ENCODE measurements at regions not wholly inside any gene's neighbourhood (a gene's known extent, or its start where the extent isn't known, plus 50 kb on each side); places are given as distances from the start of the nearest gene placed in this dataset.

DNA sequence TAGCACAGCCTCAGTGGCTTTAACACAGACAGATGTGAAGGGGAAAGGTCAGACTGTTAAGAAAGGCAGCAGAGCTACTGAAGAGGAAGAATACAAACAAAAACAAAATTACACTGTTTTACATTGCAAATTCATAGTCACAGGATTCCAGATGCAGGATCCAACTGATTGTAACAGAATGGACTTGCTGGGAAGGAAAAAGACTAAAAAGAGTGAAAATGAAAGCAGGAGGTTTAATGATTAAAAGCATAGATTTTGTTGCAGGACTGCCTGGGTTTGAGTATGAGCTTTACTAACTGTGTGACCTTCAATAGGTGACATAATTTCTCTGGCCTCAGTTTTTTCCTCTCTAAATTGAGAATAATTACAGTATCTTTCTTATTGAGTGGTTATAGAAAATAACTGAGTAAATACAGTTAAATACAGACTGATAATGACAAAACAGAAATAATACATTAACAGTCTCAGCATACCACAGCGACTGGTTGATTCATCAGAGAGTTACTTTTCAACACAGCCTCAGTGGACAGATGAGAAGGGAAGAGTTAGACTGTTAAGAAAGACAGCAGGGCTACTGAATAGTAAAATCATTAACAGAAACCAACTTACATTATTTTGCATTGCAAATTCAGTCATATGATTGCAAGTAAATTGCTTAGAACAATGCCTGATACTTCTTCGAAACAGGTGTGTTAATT lies 704.2 kb upstream of the TENM4 start:
- no peak for TF ChIP-seq EGR1 (IDR thresholded peaks at IDR 0.05)
- no peak for TF ChIP-seq CEBPB (IDR thresholded peaks at IDR 0.05)
- TF ChIP-seq, protein P1, sequence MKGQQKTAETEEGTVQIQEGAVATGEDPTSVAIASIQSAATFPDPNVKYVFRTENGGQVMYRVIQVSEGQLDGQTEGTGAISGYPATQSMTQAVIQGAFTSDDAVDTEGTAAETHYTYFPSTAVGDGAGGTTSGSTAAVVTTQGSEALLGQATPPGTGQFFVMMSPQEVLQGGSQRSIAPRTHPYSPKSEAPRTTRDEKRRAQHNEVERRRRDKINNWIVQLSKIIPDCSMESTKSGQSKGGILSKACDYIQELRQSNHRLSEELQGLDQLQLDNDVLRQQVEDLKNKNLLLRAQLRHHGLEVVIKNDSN (IDR thresholded peaks at IDR 0.05): no peak
- TF ChIP-seq, protein P2, sequence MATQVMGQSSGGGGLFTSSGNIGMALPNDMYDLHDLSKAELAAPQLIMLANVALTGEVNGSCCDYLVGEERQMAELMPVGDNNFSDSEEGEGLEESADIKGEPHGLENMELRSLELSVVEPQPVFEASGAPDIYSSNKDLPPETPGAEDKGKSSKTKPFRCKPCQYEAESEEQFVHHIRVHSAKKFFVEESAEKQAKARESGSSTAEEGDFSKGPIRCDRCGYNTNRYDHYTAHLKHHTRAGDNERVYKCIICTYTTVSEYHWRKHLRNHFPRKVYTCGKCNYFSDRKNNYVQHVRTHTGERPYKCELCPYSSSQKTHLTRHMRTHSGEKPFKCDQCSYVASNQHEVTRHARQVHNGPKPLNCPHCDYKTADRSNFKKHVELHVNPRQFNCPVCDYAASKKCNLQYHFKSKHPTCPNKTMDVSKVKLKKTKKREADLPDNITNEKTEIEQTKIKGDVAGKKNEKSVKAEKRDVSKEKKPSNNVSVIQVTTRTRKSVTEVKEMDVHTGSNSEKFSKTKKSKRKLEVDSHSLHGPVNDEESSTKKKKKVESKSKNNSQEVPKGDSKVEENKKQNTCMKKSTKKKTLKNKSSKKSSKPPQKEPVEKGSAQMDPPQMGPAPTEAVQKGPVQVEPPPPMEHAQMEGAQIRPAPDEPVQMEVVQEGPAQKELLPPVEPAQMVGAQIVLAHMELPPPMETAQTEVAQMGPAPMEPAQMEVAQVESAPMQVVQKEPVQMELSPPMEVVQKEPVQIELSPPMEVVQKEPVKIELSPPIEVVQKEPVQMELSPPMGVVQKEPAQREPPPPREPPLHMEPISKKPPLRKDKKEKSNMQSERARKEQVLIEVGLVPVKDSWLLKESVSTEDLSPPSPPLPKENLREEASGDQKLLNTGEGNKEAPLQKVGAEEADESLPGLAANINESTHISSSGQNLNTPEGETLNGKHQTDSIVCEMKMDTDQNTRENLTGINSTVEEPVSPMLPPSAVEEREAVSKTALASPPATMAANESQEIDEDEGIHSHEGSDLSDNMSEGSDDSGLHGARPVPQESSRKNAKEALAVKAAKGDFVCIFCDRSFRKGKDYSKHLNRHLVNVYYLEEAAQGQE (IDR thresholded peaks at IDR 0.05; ENCODE audit: low read depth): no peak
- no peak for TF ChIP-seq ZBTB7A (IDR thresholded peaks at IDR 0.05; ENCODE audit: low read depth)
- TF ChIP-seq FOXM1 (IDR thresholded peaks at IDR 0.05; ENCODE audit: borderline replicate concordance, low read depth): no peak
- TF ChIP-seq TCF12 (IDR thresholded peaks at IDR 0.05; ENCODE audit: low read depth): no peak
- TF ChIP-seq NFIC (IDR thresholded peaks at IDR 0.05): no peak
- no peak for TF ChIP-seq RAD21 (IDR thresholded peaks at IDR 0.05; ENCODE audit: low read depth)
- TF ChIP-seq TEAD4 (IDR thresholded peaks at IDR 0.05): no peak
- TF ChIP-seq YY1 (IDR thresholded peaks at IDR 0.05; ENCODE audit: low read depth): no peak
- TF ChIP-seq EP300 (IDR thresholded peaks at IDR 0.05; ENCODE audit: borderline replicate concordance): no peak
- no peak for TF ChIP-seq CREB1 (IDR thresholded peaks at IDR 0.05; ENCODE audit: low read depth)
- TF ChIP-seq, protein P3, sequence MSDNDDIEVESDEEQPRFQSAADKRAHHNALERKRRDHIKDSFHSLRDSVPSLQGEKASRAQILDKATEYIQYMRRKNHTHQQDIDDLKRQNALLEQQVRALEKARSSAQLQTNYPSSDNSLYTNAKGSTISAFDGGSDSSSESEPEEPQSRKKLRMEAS (IDR thresholded peaks at IDR 0.05): no peak

DNA sequence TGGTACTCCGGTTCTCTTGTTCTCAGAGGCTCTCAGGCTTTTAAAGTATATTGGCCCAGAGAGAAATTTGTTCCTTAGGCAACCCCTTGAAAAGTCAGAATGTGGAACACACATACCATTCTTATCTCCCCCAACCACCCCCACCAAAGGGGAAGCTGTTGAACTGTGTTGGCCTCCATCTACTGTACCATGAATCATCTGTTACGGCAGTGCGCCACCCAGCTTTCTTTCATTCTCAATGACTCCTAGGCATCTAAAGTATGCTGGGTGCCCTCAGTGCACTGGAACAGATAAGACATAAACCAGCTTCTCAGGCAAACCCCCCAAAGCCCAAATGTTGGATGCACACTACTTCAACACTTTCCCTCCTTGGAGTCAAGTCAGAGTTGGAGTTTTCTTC lies 696.2 kb upstream of the TENM4 start:
- TF ChIP-seq YY1 (IDR thresholded peaks at IDR 0.05; ENCODE audit: low read depth) (no peak), FOXM1 (IDR thresholded peaks at IDR 0.05; ENCODE audit: borderline replicate concordance, low read depth) (no peak), TEAD4 (IDR thresholded peaks at IDR 0.05) (no peak), TAF1 (IDR thresholded peaks at IDR 0.05; ENCODE audit: low read depth) (no peak), NFIC (IDR thresholded peaks at IDR 0.05) (no peak), TCF12 (IDR thresholded peaks at IDR 0.05; ENCODE audit: low read depth) (no peak), ZBTB7A (IDR thresholded peaks at IDR 0.05; ENCODE audit: low read depth) (no peak), EP300 (IDR thresholded peaks at IDR 0.05; ENCODE audit: borderline replicate concordance) (no peak)
- TF ChIP-seq, protein P2 (IDR thresholded peaks at IDR 0.05; ENCODE audit: low read depth): no peak
- TF ChIP-seq, protein P1 (IDR thresholded peaks at IDR 0.05): no peak

- TF ChIP-seq TAF1 (IDR thresholded peaks at IDR 0.05; ENCODE audit: low read depth) (no peak), EGR1 (IDR thresholded peaks at IDR 0.05) (no peak), RAD21 (IDR thresholded peaks at IDR 0.05; ENCODE audit: low read depth) (no peak), NFIC (IDR thresholded peaks at IDR 0.05) (no peak), EP300 (IDR thresholded peaks at IDR 0.05; ENCODE audit: borderline replicate concordance) (no peak), FOXM1 (IDR thresholded peaks at IDR 0.05; ENCODE audit: borderline replicate concordance, low read depth) (no peak), CEBPB (IDR thresholded peaks at IDR 0.05) (no peak), TCF12 (IDR thresholded peaks at IDR 0.05; ENCODE audit: low read depth) (no peak), ZBTB7A (IDR thresholded peaks at IDR 0.05; ENCODE audit: low read depth) (no peak), CREB1 (IDR thresholded peaks at IDR 0.05; ENCODE audit: low read depth) (no peak), YY1 (IDR thresholded peaks at IDR 0.05; ENCODE audit: low read depth) (no peak)
- TF ChIP-seq, protein P2 (IDR thresholded peaks at IDR 0.05; ENCODE audit: low read depth): no peak
- TF ChIP-seq, protein P1 (IDR thresholded peaks at IDR 0.05): no peak
- TF ChIP-seq, protein P3 (IDR thresholded peaks at IDR 0.05): no peak
Observed at GRCh38 chr11:80129396-80129795, 688.6 kb upstream of the TENM4 start.

DNA sequence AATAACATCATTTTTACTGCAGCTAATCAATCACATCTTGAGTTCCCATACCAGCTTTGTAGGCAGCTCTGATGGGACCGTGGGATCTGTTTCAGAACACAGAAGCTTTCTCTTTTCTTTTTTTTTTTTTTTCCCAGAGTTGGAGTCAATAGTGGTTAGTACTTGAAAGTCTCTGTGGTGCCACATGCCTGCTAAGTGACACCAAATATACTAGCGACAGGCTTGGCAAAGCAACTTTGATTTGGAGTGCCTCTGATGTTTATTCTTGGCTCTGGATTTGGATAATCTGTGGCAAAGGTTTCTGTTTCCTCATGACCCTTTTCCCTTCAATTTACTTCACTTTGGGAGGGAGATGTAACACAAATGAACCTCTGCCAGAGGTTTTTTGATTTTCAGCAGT lies 681.4 kb upstream of the TENM4 start:
- no peak for TF ChIP-seq TAF1 (IDR thresholded peaks at IDR 0.05; ENCODE audit: low read depth)
- TF ChIP-seq YY1 (IDR thresholded peaks at IDR 0.05; ENCODE audit: low read depth): no peak

All from Ishikawa (cell line).